Glomerular visceral epithelial cell (primary cell): ENCODE measurements at regions not wholly inside any gene's neighbourhood (a gene's known extent, or its start where the extent isn't known, plus 50 kb on each side); places are given as distances from the start of the nearest gene placed in this dataset.

ENCODE experiments used
- DNase-seq: peaks from one replicate; pipeline ENCODE4 v3.0.0-alpha.2; 2016; ENCODE audit errors: extremely low spot score

GRCh38 chr18:38454764-38455469 is 889.3 kb upstream of the CELF4 start:
- DNase-seq = no peak

- no peak for DNase-seq
Observed at GRCh38 chr18:38453880-38454279, 888.3 kb upstream of the CELF4 start.

GRCh38 chr18:38450876-38451275 is 885.3 kb upstream of the CELF4 start:
- no peak for DNase-seq

- no peak for DNase-seq
Observed at GRCh38 chr18:38445804-38446145, 880.2 kb upstream of the CELF4 start.

GRCh38 chr18:38444971-38445803 is 879.6 kb upstream of the CELF4 start:
- DNase-seq = no peak

GRCh38 chr18:38427736-38428135 is 862.1 kb upstream of the CELF4 start:
- no peak for DNase-seq

GRCh38 chr18:38427234-38427633 is 861.6 kb upstream of the CELF4 start:
- no peak for DNase-seq

- no peak for DNase-seq
Observed at GRCh38 chr18:38421872-38422615, 856.4 kb upstream of the CELF4 start.

GRCh38 chr18:38421021-38421420 is 855.4 kb upstream of the CELF4 start:
- no peak for DNase-seq

GRCh38 chr18:38420611-38421010 is 855.0 kb upstream of the CELF4 start:
- DNase-seq = no peak

GRCh38 chr18:38415811-38416210 is 850.2 kb upstream of the CELF4 start:
- no peak for DNase-seq

GRCh38 chr18:38413193-38413592 is 847.6 kb upstream of the CELF4 start:
- DNase-seq = no peak

- no peak for DNase-seq
Observed at GRCh38 chr18:38406607-38407006, 841.0 kb upstream of the CELF4 start.

- DNase-seq = no peak
Observed at GRCh38 chr18:38402509-38402908, 836.9 kb upstream of the CELF4 start.

GRCh38 chr18:38397094-38397493 is 831.5 kb upstream of the CELF4 start:
- no peak for DNase-seq

- no peak for DNase-seq
Observed at GRCh38 chr18:38386146-38386545, 820.5 kb upstream of the CELF4 start.

- DNase-seq = peak; percentile 32
Observed at GRCh38 chr18:38369772-38370690, 804.4 kb upstream of the CELF4 start.

- no peak for DNase-seq
Observed at GRCh38 chr18:38368886-38369285, 803.3 kb upstream of the CELF4 start.

GRCh38 chr18:38368246-38368645 is 802.6 kb upstream of the CELF4 start:
- DNase-seq = no peak

- DNase-seq = no peak
Observed at GRCh38 chr18:38367473-38367872, 801.9 kb upstream of the CELF4 start.

GRCh38 chr18:38362286-38362792 is 796.7 kb upstream of the CELF4 start:
- DNase-seq = no peak
